NCI-H1048 (cell line): ENCODE measurements at regions not wholly inside any gene's neighbourhood (a gene's known extent, or its start where the extent isn't known, plus 50 kb on each side); places are given as distances from the start of the nearest gene placed in this dataset.

ENCODE experiments used
- DNase-seq: peaks from one replicate; lab custom pipeline; 2025; lab: John Stamatoyannopoulos, UW

GRCh38 chr20:52572687-52573086 is 381.1 kb upstream of the ZFP64 start:
- no peak for DNase-seq

- no peak for DNase-seq
These were observed 377.6 kb upstream of the ZFP64 start for GRCh38 chr20:52569201-52569600.

GRCh38 chr20:52565614-52566013 is 374.0 kb upstream of the ZFP64 start:
- no peak for DNase-seq

GRCh38 chr20:52564594-52564993 is 373.0 kb upstream of the ZFP64 start:
- DNase-seq: no peak

GRCh38 chr20:52552181-52552872 is 360.7 kb upstream of the ZFP64 start:
- no peak for DNase-seq

- DNase-seq: no peak
These were observed 350.6 kb upstream of the ZFP64 start for GRCh38 chr20:52542131-52542530.

GRCh38 chr20:52540509-52540908 is 348.9 kb upstream of the ZFP64 start:
- no peak for DNase-seq

- no peak for DNase-seq
These were observed 348.3 kb upstream of the ZFP64 start for GRCh38 chr20:52539891-52540290.

GRCh38 chr20:52536841-52537400 is 345.3 kb upstream of the ZFP64 start:
- DNase-seq: no peak

- DNase-seq: no peak
These were observed 344.5 kb upstream of the ZFP64 start for GRCh38 chr20:52536040-52536439.

- DNase-seq: no peak
These were observed 343.0 kb upstream of the ZFP64 start for GRCh38 chr20:52534616-52535015.

GRCh38 chr20:52533401-52533800 is 341.8 kb upstream of the ZFP64 start:
- no peak for DNase-seq

GRCh38 chr20:52532674-52533073 is 341.1 kb upstream of the ZFP64 start:
- no peak for DNase-seq

- DNase-seq: no peak
These were observed 339.0 kb upstream of the ZFP64 start for GRCh38 chr20:52530571-52530970.

GRCh38 chr20:52529826-52530225 is 338.2 kb upstream of the ZFP64 start:
- no peak for DNase-seq

- DNase-seq: no peak
These were observed 333.3 kb upstream of the ZFP64 start for GRCh38 chr20:52524861-52525260.

- DNase-seq: no peak
These were observed 327.2 kb upstream of the ZFP64 start for GRCh38 chr20:52518735-52519134.

- no peak for DNase-seq
These were observed 324.3 kb upstream of the ZFP64 start for GRCh38 chr20:52515877-52516276.

- DNase-seq: no peak
These were observed 308.6 kb upstream of the ZFP64 start for GRCh38 chr20:52500157-52500556.

- DNase-seq: no peak
These were observed 306.2 kb upstream of the ZFP64 start for GRCh38 chr20:52497731-52498130.

- DNase-seq: no peak
These were observed 304.6 kb upstream of the ZFP64 start for GRCh38 chr20:52496191-52496590.

GRCh38 chr20:52494244-52494643 is 302.7 kb upstream of the ZFP64 start:
- DNase-seq: no peak

- no peak for DNase-seq
These were observed 301.7 kb upstream of the ZFP64 start for GRCh38 chr20:52493171-52493721.
